CD4-positive, alpha-beta T cell treated with Interleukin-2 at 100 ng/mL for 4 hours (primary cell): ENCODE measurements at regions not wholly inside any gene's neighbourhood (a gene's known extent, or its start where the extent isn't known, plus 50 kb on each side); places are given as distances from the start of the nearest gene placed in this dataset.

Experiments
- DNase-seq: peaks from one replicate; pipeline ENCODE4 v3.0.0-alpha.2; 2020; ENCODE audit warnings: low spot score

GRCh38 chr18:78213361-78213994 is 766.1 kb upstream of the SALL3 start:
- DNase-seq = no peak

- DNase-seq = no peak
Observed at GRCh38 chr18:78221496-78221895, 758.1 kb upstream of the SALL3 start.

- no peak for DNase-seq
Observed at GRCh38 chr18:78228974-78229373, 750.6 kb upstream of the SALL3 start.

- DNase-seq = no peak
Observed at GRCh38 chr18:78230911-78231310, 748.7 kb upstream of the SALL3 start.

GRCh38 chr18:78232196-78232595 is 747.4 kb upstream of the SALL3 start:
- no peak for DNase-seq

GRCh38 chr18:78237864-78238263 is 741.8 kb upstream of the SALL3 start:
- no peak for DNase-seq

GRCh38 chr18:78238404-78239089 is 741.1 kb upstream of the SALL3 start:
- no peak for DNase-seq

- DNase-seq = no peak
Observed at GRCh38 chr18:78239090-78239457, 740.5 kb upstream of the SALL3 start.

GRCh38 chr18:78240101-78240500 is 739.5 kb upstream of the SALL3 start:
- DNase-seq = no peak

GRCh38 chr18:78240627-78241252 is 738.9 kb upstream of the SALL3 start:
- DNase-seq = no peak

- DNase-seq = no peak
Observed at GRCh38 chr18:78241535-78242253, 737.9 kb upstream of the SALL3 start.

- no peak for DNase-seq
Observed at GRCh38 chr18:78242254-78242643, 737.4 kb upstream of the SALL3 start.

- no peak for DNase-seq
Observed at GRCh38 chr18:78242806-78243205, 736.8 kb upstream of the SALL3 start.

- DNase-seq = no peak
Observed at GRCh38 chr18:78244779-78245178, 734.8 kb upstream of the SALL3 start.

GRCh38 chr18:78245451-78245850 is 734.2 kb upstream of the SALL3 start:
- DNase-seq = no peak

GRCh38 chr18:78246050-78246449 is 733.6 kb upstream of the SALL3 start:
- DNase-seq = no peak

GRCh38 chr18:78246588-78246987 is 733.0 kb upstream of the SALL3 start:
- no peak for DNase-seq

- no peak for DNase-seq
Observed at GRCh38 chr18:78247615-78248289, 731.9 kb upstream of the SALL3 start.

GRCh38 chr18:78255013-78255412 is 724.6 kb upstream of the SALL3 start:
- no peak for DNase-seq

GRCh38 chr18:78268226-78268988 is 711.2 kb upstream of the SALL3 start:
- no peak for DNase-seq

GRCh38 chr18:78271790-78272189 is 707.8 kb upstream of the SALL3 start:
- DNase-seq = no peak

GRCh38 chr18:78273876-78274275 is 705.7 kb upstream of the SALL3 start:
- DNase-seq = no peak
